Keratinocyte (primary cell): ENCODE measurements at regions not wholly inside any gene's neighbourhood (a gene's known extent, or its start where the extent isn't known, plus 50 kb on each side); places are given as distances from the start of the nearest gene placed in this dataset.

Experiments
- DNase-seq: peaks from one replicate; pipeline ENCODE4 v3.0.0-alpha.2; 2011; ENCODE audit warnings: low read depth, missing footprints, low spot score
- FAIRE-seq: peaks from 2 replicates; lab custom pipeline; 2011; peaks lifted over from hg19 to GRCh38; lab: Jason Lieb, UNC
- H2AFZ ChIP-seq: 2 replicates; pipeline ENCODE4 v1.6.0; 2012; ENCODE audit warnings: low read length, control low read depth, inconsistent platforms; ENCODE audit not compliant: control insufficient read depth
- H3K27ac ChIP-seq: 2 replicates; pipeline ENCODE4 v1.5.1; 2011; ENCODE audit warnings: low read length; ENCODE audit not compliant: control insufficient read depth, insufficient read depth
- H3K27me3 ChIP-seq: 3 replicates; pipeline ENCODE4 v1.6.0; 2011; ENCODE audit warnings: low read length; ENCODE audit not compliant: control insufficient read depth, insufficient read depth; ENCODE audit errors: extremely low read depth
- H3K36me3 ChIP-seq, 2 experiments: 2 replicates in 1 of 2; 3 replicates in 1 of 2; pipeline ENCODE4 v1.5.1; 2011; ENCODE audit warnings: low read length in 2 of 2, mild to moderate bottlenecking in 1 of 2; ENCODE audit not compliant: control insufficient read depth in 2 of 2, insufficient read depth in 2 of 2; ENCODE audit errors: extremely low read depth in 1 of 2
- H3K4me1 ChIP-seq: 3 replicates; pipeline ENCODE4 v1.5.1; 2011; ENCODE audit warnings: low read length; ENCODE audit not compliant: control insufficient read depth, insufficient read depth; ENCODE audit errors: extremely low read depth
- H3K4me2 ChIP-seq: 3 replicates; pipeline ENCODE4 v1.6.0; 2011; ENCODE audit warnings: low read depth, low read length; ENCODE audit not compliant: control insufficient read depth, insufficient read depth; ENCODE audit errors: extremely low read depth
- H3K4me3 ChIP-seq, 3 experiments: fragments of 200-600 bp in 1 of 3; sonication (generic) in 1 of 3; 2 replicates in 2 of 3; 3 replicates in 1 of 3; pipeline ENCODE4 v1.5.1; 2011 to 2016; ENCODE audit warnings: low read length in 3 of 3, mild to moderate bottlenecking in 3 of 3, control low read depth in 2 of 3, inconsistent platforms in 1 of 3, low read depth in 1 of 3, mixed read lengths in 1 of 3, mixed run types in 1 of 3, moderate library complexity in 1 of 3; ENCODE audit not compliant: control insufficient read depth in 2 of 3, insufficient read depth in 2 of 3; ENCODE audit errors: extremely low read depth in 1 of 3
- H3K79me2 ChIP-seq: 2 replicates; pipeline ENCODE4 v1.6.0; 2012; ENCODE audit warnings: low read length; ENCODE audit not compliant: control insufficient read depth, insufficient read depth
- H3K9ac ChIP-seq: 3 replicates; pipeline ENCODE4 v1.6.0; 2011; ENCODE audit warnings: low read length; ENCODE audit not compliant: control insufficient read depth, insufficient read depth; ENCODE audit errors: extremely low read depth
- H3K9me1 ChIP-seq: 3 replicates; pipeline ENCODE4 v1.6.0; 2011; ENCODE audit warnings: low read length; ENCODE audit not compliant: control insufficient read depth, insufficient read depth; ENCODE audit errors: extremely low read depth
- H3K9me3 ChIP-seq: 2 replicates; pipeline ENCODE4 v1.5.1; 2012; ENCODE audit warnings: low read depth, low read length; ENCODE audit not compliant: control insufficient read depth
- H4K20me1 ChIP-seq: 3 replicates; pipeline ENCODE4 v1.6.0; 2011; ENCODE audit warnings: low read length; ENCODE audit not compliant: control insufficient read depth, insufficient read depth; ENCODE audit errors: extremely low read depth
- CTCF ChIP-seq, 3 experiments: IDR thresholded peaks in 1 of 3; conservative IDR thresholded peaks in 1 of 3; optimal IDR thresholded peaks in 1 of 3; 2 replicates in 2 of 3; 3 replicates in 1 of 3; pipeline versions ENCODE3 to v1.5.1; 2011; ENCODE audit warnings: low read length in 3 of 3, mild to moderate bottlenecking in 3 of 3, moderate library complexity in 2 of 3, control low read depth in 1 of 3, inconsistent platforms in 1 of 3; ENCODE audit not compliant: insufficient read depth in 2 of 3; ENCODE audit errors: extremely low read depth in 1 of 3
- EZH2 ChIP-seq: IDR thresholded peaks from one replicate; pipeline ENCODE4 v1.6.1; 2012; ENCODE audit warnings: inconsistent platforms, mild to moderate bottlenecking, low read length, moderate library complexity
- dilution Hi-C: fragments of 300-500 bp; cut with MboI; formaldehyde crosslinking; loops from one replicate; pipeline ENCODE4 v1.7.0; 2020; ENCODE audit warnings: low sequenced_read_pairs; ENCODE audit not compliant: extremely low pct_ligation_motif_present

- Histone ChIP-seq H3K36me3 (no peaks in the 10 kb centered on the region), H2AFZ (no peak overlapping the region), H3K4me2 (no peak overlapping the region), H3K9me3 (no peaks in the 10 kb centered on the region), H3K27ac (no peak overlapping the region), H4K20me1 (no peaks in the 10 kb centered on the region), H3K9ac (no peak overlapping the region), H3K79me2 (no peaks in the 10 kb centered on the region), H3K27me3 (no peaks in the 10 kb centered on the region), H3K4me1 (peaks cover 7% of the 10 kb centered on the region), H3K4me3 (no peak overlapping the region), H3K9me1 (no peaks in the 10 kb centered on the region)
- DNase-seq (no peak), FAIRE-seq (no peak)
- TF ChIP-seq CTCF (optimal IDR thresholded peaks at IDR 0.05 in 1 of 3, IDR thresholded peaks at IDR 0.05 in 1 of 3, conservative IDR thresholded peaks at IDR 0.05 in 1 of 3; ENCODE audit: extremely low read depth in 1 of 3, insufficient read depth in 2 of 3, low read length in 3 of 3) (no peak), EZH2 (no peak)
- dilution Hi-C loops = no loop called here
Observed at GRCh38 chr12:127120851-127121250, 1146.1 kb upstream of the TMEM132C start.

GRCh38 chr12:127121494-127122084 lies 1145.4 kb upstream of the TMEM132C start:
- Histone ChIP-seq H4K20me1 (no peaks in the 10 kb centered on the region), H3K9ac (no peak overlapping the region), H3K36me3 (no peaks in the 10 kb centered on the region), H3K9me3 (no peaks in the 10 kb centered on the region), H3K4me3 (no peak overlapping the region), H3K4me1 (peaks cover 13% of the 10 kb centered on the region), H3K27ac (no peak overlapping the region), H3K79me2 (no peaks in the 10 kb centered on the region), H3K9me1 (no peaks in the 10 kb centered on the region), H3K4me2 (no peak overlapping the region), H2AFZ (no peak overlapping the region), H3K27me3 (no peaks in the 10 kb centered on the region)
- no peak for FAIRE-seq
- dilution Hi-C loops = no loop called here
- DNase-seq = no peak
- no peak for TF ChIP-seq CTCF (optimal IDR thresholded peaks at IDR 0.05 in 1 of 3, IDR thresholded peaks at IDR 0.05 in 1 of 3, conservative IDR thresholded peaks at IDR 0.05 in 1 of 3; ENCODE audit: extremely low read depth in 1 of 3, insufficient read depth in 2 of 3, low read length in 3 of 3)
- no peak for TF ChIP-seq EZH2
